ENCODE measurements at regions not wholly inside any gene's neighbourhood (a gene's known extent, or its start where the extent isn't known, plus 50 kb on each side); places are given as distances from the start of the nearest gene placed in this dataset.

- TF ChIP-seq ZNF274 (IDR thresholded peaks at IDR 0.05; ENCODE audit: borderline replicate concordance, extremely low read depth, low read length) (no peak), HDAC2 (IDR thresholded peaks at IDR 0.05; ENCODE audit: borderline replicate concordance in 1 of 2, low read depth in 2 of 2, low read length in 2 of 2) (no peak), POLR2A (IDR thresholded peaks at IDR 0.05; ENCODE audit: control extremely low read depth in 1 of 2, low read depth in 2 of 2, low read length in 2 of 2) (no peak)
Measured at GRCh38 chr4:170627418-170627817, 537.7 kb upstream of the AADAT start.
